Panc1 (cell line): ENCODE measurements at regions not wholly inside any gene's neighbourhood (a gene's known extent, or its start where the extent isn't known, plus 50 kb on each side); places are given as distances from the start of the nearest gene placed in this dataset.

ENCODE experiments used
- ATAC-seq: fragments of 200-7000 bp; cut with Tn5 transposase; 2 replicates; pipeline ENCODE4 v1.9.1; 2020; ENCODE audit warnings: mild to moderate bottlenecking, moderate library complexity
- BruUV-seq: library from RNA; stranded (reverse); fragments of 400-500 nt; replicated peaks from 2 replicates; lab custom pipeline; 2021; lab: Mats Ljungman, UMichigan
- CTCF ChIA-PET: fragments of 300-600 bp; sonication (Branson Sonifier 250); formaldehyde crosslinking; loops from one replicate; lab custom pipeline; 2022; ENCODE audit warnings: antibody characterized with exemption; lab: Charles Lee
- POLR2A ChIA-PET: fragments of 300-600 bp; sonication (Branson Sonifier 250); formaldehyde crosslinking; loops from one replicate; lab custom pipeline; 2022; ENCODE audit warnings: antibody characterized with exemption; lab: Charles Lee
- DNase-seq: peaks from one replicate; pipeline ENCODE4 v3.0.0-alpha.2; 2010; ENCODE audit warnings: low read depth, low spot score
- H3K27ac ChIP-seq: 2 replicates; pipeline ENCODE4 v1.5.1; 2011; ENCODE audit warnings: mild to moderate bottlenecking, low read length, inconsistent platforms
- H3K27me3 ChIP-seq: fragments of 200-500 bp; sonication (Bioruptor generic); 2 replicates; pipeline ENCODE4 v1.6.0; 2014; ENCODE audit warnings: low read length, inconsistent platforms; ENCODE audit not compliant: control insufficient read depth, insufficient read depth
- H3K36me3 ChIP-seq: fragments of 200-500 bp; sonication (Bioruptor generic); 2 replicates; pipeline ENCODE4 v1.5.1; 2014; ENCODE audit warnings: inconsistent platforms, mild to moderate bottlenecking, low read length, moderate library complexity; ENCODE audit not compliant: control insufficient read depth, insufficient read depth
- H3K4me1 ChIP-seq: 2 replicates; pipeline ENCODE4 v1.5.1; 2011; ENCODE audit warnings: inconsistent platforms, mild to moderate bottlenecking, low read length, moderate library complexity; ENCODE audit not compliant: control insufficient read depth, insufficient read depth
- H3K4me3 ChIP-seq, 2 experiments: 2 replicates each; pipeline ENCODE4 v1.5.1; 2011 to 2012; ENCODE audit warnings: low read depth in 2 of 2, low read length in 2 of 2, mild to moderate bottlenecking in 2 of 2, inconsistent platforms in 1 of 2, moderate library complexity in 1 of 2
- H3K9me3 ChIP-seq: fragments of 200-500 bp; sonication (Bioruptor generic); 2 replicates; pipeline ENCODE4 v1.5.1; 2014; ENCODE audit warnings: low read depth, mild to moderate bottlenecking, inconsistent platforms, low read length, moderate library complexity; ENCODE audit not compliant: control insufficient read depth, insufficient read depth
- POLR2AphosphoS5 ChIP-seq: IDR thresholded peaks from 2 replicates; pipeline ENCODE4 v1.6.1; 2012; ENCODE audit warnings: mild to moderate bottlenecking, low read depth, low read length, moderate library complexity
- SIN3A ChIP-seq: IDR thresholded peaks from 2 replicates; pipeline ENCODE4 v1.6.1; 2012; ENCODE audit warnings: low read depth, mild to moderate bottlenecking, low read length, moderate library complexity, borderline replicate concordance; ENCODE audit not compliant: insufficient read depth
- TCF7L2 ChIP-seq: IDR thresholded peaks from 2 replicates; pipeline ENCODE4 v1.6.1; 2011; ENCODE audit warnings: mild to moderate bottlenecking, low read depth, low read length, inconsistent platforms
- in situ Hi-C: cut with HindIII; loops from 2 replicates; pipeline ENCODE4 v1.10.0; 2016; ENCODE audit warnings: low sequenced_read_pairs, low pct_unique_long_range_greater_than_20kb
- intact Hi-C: fragments of 100-400 bp; cut with micrococcal nuclease; formaldehyde crosslinking; loops from one replicate; pipeline ENCODE4 v1.10.0; 2022; ENCODE audit not compliant: unreplicated experiment
- TF ChIP-seq, protein P1 (sequence below), 2 experiments: IDR thresholded peaks; 2 replicates each; pipeline ENCODE4 v1.6.1; 2011 to 2012; ENCODE audit warnings: low read depth in 2 of 2, control low read depth in 1 of 2, low read length in 1 of 2, mild to moderate bottlenecking in 1 of 2, moderate library complexity in 1 of 2; ENCODE audit not compliant: insufficient read depth in 1 of 2
- TF ChIP-seq, protein P2 (sequence below): fragments of 450-650 bp; IDR thresholded peaks from 2 replicates; pipeline ENCODE4 v1.5.1; 2017; ENCODE audit warnings: mild to moderate bottlenecking

DNA sequence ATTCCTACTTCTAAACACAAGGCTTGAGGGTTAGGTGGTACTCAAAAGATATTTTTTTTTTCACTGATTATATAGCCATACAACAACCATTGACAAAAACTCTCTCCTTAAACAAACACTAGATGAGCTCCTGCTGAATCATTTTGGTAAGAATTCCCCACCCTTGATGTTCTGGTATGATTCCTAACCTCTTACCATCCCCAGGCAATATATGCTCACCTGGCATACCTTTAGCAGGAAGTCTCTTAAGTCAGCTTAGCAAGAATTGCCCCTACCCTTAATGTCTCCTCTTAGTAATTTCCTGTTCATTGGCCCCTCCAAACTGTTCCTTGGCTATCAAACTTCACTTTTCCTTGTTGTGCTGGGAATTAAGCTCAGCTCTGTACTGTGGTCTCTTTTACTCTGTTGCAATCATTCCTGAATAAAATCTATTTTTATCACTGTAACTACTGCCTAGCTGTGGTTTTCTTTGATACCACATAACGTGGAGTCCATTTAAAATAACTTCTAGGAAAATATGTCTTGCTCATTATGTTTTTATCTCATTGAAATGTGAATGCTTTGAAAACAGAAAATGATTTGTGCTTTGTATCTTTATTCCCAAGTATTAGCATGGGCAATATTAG lies 712.6 kb downstream of the SLC16A7 start:
- TF ChIP-seq, protein P1, sequence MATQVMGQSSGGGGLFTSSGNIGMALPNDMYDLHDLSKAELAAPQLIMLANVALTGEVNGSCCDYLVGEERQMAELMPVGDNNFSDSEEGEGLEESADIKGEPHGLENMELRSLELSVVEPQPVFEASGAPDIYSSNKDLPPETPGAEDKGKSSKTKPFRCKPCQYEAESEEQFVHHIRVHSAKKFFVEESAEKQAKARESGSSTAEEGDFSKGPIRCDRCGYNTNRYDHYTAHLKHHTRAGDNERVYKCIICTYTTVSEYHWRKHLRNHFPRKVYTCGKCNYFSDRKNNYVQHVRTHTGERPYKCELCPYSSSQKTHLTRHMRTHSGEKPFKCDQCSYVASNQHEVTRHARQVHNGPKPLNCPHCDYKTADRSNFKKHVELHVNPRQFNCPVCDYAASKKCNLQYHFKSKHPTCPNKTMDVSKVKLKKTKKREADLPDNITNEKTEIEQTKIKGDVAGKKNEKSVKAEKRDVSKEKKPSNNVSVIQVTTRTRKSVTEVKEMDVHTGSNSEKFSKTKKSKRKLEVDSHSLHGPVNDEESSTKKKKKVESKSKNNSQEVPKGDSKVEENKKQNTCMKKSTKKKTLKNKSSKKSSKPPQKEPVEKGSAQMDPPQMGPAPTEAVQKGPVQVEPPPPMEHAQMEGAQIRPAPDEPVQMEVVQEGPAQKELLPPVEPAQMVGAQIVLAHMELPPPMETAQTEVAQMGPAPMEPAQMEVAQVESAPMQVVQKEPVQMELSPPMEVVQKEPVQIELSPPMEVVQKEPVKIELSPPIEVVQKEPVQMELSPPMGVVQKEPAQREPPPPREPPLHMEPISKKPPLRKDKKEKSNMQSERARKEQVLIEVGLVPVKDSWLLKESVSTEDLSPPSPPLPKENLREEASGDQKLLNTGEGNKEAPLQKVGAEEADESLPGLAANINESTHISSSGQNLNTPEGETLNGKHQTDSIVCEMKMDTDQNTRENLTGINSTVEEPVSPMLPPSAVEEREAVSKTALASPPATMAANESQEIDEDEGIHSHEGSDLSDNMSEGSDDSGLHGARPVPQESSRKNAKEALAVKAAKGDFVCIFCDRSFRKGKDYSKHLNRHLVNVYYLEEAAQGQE (IDR thresholded peaks at IDR 0.05; ENCODE audit: insufficient read depth in 1 of 2, low read depth in 2 of 2, low read length in 1 of 2): no peak
- TF ChIP-seq POLR2AphosphoS5: no peak
- H3K9me3 ChIP-seq: no peaks in the 10 kb centered on the region
- no TSS peak for BruUV-seq
- no peak overlapping the region for H3K4me3 ChIP-seq
- DNase-seq (no peak), ATAC-seq (no peak)
- no peaks in the 10 kb centered on the region for H3K36me3 ChIP-seq
- ChIA-PET CTCF (interaction anchor here (0.6 kb wide), 1 partner anchor 563 kb away, joined by 3 read pairs; no protein-coding TSS in a partner anchor), POLR2A (no interaction called here)
- in situ Hi-C loops (no loop called here), intact Hi-C loops (no loop called here)
- no peaks in the 10 kb centered on the region for H3K4me1 ChIP-seq
- no peaks in the 10 kb centered on the region for H3K27me3 ChIP-seq
- no peak overlapping the region for H3K27ac ChIP-seq

DNA sequence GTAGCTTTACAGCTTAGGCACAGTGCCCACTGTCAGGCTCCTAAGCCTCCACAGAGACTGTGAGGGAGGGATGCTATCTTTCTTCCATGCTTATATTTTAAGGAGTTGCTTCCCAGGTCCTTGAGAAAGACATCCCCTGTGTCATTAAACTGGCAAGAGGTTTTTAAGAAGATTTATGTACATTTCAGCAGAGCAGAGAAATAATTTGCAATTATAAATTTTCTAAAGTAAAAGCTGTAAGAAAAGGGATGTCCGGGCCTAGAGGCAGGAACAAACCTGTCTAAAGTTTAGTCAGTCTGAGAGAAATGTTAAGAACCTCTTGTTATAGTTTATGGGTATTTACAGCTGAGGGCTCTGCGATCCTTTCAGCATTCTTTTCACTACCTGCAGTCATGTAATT lies 716.1 kb downstream of the SLC16A7 start:
- ATAC-seq: no peak
- no peak for DNase-seq
- H3K27me3 ChIP-seq: no peaks in the 10 kb centered on the region
- in situ Hi-C loops: no loop called here
- H3K4me3 ChIP-seq: no peak overlapping the region
- CTCF ChIA-PET: no interaction called here
- intact Hi-C loops: no loop called here
- TF ChIP-seq, protein P2, sequence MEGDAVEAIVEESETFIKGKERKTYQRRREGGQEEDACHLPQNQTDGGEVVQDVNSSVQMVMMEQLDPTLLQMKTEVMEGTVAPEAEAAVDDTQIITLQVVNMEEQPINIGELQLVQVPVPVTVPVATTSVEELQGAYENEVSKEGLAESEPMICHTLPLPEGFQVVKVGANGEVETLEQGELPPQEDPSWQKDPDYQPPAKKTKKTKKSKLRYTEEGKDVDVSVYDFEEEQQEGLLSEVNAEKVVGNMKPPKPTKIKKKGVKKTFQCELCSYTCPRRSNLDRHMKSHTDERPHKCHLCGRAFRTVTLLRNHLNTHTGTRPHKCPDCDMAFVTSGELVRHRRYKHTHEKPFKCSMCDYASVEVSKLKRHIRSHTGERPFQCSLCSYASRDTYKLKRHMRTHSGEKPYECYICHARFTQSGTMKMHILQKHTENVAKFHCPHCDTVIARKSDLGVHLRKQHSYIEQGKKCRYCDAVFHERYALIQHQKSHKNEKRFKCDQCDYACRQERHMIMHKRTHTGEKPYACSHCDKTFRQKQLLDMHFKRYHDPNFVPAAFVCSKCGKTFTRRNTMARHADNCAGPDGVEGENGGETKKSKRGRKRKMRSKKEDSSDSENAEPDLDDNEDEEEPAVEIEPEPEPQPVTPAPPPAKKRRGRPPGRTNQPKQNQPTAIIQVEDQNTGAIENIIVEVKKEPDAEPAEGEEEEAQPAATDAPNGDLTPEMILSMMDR: no peak
- TF ChIP-seq TCF7L2 (no peak), POLR2AphosphoS5 (no peak), SIN3A (no peak)
- TF ChIP-seq, protein P1 (IDR thresholded peaks at IDR 0.05; ENCODE audit: insufficient read depth in 1 of 2, low read depth in 2 of 2, low read length in 1 of 2): no peak
- no peaks in the 10 kb centered on the region for H3K9me3 ChIP-seq
- POLR2A ChIA-PET: no interaction called here
- no TSS peak for BruUV-seq
- H3K27ac ChIP-seq: no peak overlapping the region
- no peaks in the 10 kb centered on the region for H3K36me3 ChIP-seq
- no peaks in the 10 kb centered on the region for H3K4me1 ChIP-seq
